OCI-LY7 (cell line): ENCODE measurements at regions not wholly inside any gene's neighbourhood (a gene's known extent, or its start where the extent isn't known, plus 50 kb on each side); places are given as distances from the start of the nearest gene placed in this dataset.
"Not testable (repeated sequence)": the region's sequence is repeated elsewhere in the genome, so short reads cannot be mapped to it uniquely, and the experiment has no call there.

Source experiments
- EZH2phosphoT487 ChIP-seq: fragments of 200-600 bp; sonication (generic); IDR thresholded peaks from 2 replicates; pipeline ENCODE4 v1.6.1; 2018; ENCODE audit warnings: low read depth, borderline replicate concordance, mild to moderate bottlenecking, mixed run types, antibody characterized with exemption, low read length, moderate library complexity, mixed read lengths
- TF ChIP-seq, protein P1 (sequence below): fragments of 200-600 bp; sonication (generic); conservative IDR thresholded peaks from 2 replicates; pipeline ENCODE4 v1.5.1; 2014; ENCODE audit warnings: mild to moderate bottlenecking, antibody characterized with exemption, low read length, moderate library complexity, mixed read lengths

- TF ChIP-seq, protein P1, sequence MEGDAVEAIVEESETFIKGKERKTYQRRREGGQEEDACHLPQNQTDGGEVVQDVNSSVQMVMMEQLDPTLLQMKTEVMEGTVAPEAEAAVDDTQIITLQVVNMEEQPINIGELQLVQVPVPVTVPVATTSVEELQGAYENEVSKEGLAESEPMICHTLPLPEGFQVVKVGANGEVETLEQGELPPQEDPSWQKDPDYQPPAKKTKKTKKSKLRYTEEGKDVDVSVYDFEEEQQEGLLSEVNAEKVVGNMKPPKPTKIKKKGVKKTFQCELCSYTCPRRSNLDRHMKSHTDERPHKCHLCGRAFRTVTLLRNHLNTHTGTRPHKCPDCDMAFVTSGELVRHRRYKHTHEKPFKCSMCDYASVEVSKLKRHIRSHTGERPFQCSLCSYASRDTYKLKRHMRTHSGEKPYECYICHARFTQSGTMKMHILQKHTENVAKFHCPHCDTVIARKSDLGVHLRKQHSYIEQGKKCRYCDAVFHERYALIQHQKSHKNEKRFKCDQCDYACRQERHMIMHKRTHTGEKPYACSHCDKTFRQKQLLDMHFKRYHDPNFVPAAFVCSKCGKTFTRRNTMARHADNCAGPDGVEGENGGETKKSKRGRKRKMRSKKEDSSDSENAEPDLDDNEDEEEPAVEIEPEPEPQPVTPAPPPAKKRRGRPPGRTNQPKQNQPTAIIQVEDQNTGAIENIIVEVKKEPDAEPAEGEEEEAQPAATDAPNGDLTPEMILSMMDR: not testable (repeated sequence)
- TF ChIP-seq EZH2phosphoT487: not testable (repeated sequence)
These were observed 551.5 kb downstream of the RAB38 start for GRCh38 chr11:87623531-87624365.
